Hematopoietic multipotent progenitor cell treated with erythropoietin and hydrocortisone succinate and interleukin-3 and kit ligand, for 15 days (in vitro differentiated cells): ENCODE measurements at regions not wholly inside any gene's neighbourhood (a gene's known extent, or its start where the extent isn't known, plus 50 kb on each side); places are given as distances from the start of the nearest gene placed in this dataset.

Experiments
- DNase-seq: peaks from one replicate; pipeline ENCODE4 v3.0.0-alpha.2; 2015; ENCODE audit warnings: low spot score

- no peak for DNase-seq
Measured at GRCh38 chr15:99440551-99441443, 125.0 kb upstream of the MEF2A start.

DNA sequence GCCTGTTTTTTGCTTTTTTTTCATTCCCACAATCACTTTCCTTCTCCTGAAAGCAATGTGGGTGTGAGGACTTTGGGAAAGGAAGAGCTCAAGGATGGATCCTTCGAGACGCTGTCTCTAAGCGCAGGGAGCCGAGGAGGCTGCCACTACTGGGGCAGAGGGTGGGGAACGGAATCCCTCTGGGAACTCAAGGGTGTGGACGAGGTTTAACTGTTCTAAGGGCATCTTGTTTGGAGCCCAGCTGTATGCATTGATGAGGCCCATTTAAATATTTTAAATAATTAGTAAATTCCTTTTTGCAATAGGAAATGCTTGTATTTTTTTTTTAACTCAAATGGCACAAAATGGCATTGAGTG is 124.4 kb upstream of the MEF2A start:
- DNase-seq, result no peak

GRCh38 chr15:99441871-99442251 is 123.9 kb upstream of the MEF2A start:
- no peak for DNase-seq

GRCh38 chr15:99442252-99442897 is 123.4 kb upstream of the MEF2A start:
- DNase-seq, result no peak

DNA sequence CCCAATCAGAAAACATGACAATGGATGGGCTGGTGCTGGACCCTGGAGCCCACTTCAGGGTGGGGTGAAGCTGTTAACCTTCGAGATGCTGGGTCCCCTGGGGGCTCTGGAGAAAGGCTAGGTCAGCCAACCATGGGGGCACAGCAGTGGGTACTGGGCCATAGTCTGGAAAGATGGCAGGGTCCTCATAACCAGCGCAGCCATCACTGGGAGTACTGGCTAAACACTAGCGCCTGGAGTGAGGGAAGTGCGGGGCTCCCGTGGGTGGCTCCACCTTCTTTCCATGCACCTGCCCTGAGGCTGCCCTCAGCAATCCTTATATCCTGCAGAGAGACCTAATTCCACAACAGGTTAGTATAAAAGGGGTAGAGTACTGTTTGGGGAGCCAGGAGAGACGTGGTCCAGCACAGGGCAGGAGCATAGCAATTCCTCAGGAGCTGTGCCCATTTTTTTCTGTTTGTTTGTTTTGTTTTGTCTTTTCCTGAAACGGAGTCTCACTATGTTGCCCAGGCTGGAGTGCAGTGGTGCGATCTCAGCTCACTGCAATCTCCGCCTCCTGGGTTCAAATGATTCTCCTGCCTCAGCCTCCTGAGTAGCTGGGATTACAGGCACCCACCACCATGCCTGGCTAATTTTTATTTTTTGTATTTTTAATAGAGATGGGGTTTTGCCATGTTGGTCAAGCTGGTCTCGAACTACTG is 122.6 kb upstream of the MEF2A start:
- no peak for DNase-seq

DNA sequence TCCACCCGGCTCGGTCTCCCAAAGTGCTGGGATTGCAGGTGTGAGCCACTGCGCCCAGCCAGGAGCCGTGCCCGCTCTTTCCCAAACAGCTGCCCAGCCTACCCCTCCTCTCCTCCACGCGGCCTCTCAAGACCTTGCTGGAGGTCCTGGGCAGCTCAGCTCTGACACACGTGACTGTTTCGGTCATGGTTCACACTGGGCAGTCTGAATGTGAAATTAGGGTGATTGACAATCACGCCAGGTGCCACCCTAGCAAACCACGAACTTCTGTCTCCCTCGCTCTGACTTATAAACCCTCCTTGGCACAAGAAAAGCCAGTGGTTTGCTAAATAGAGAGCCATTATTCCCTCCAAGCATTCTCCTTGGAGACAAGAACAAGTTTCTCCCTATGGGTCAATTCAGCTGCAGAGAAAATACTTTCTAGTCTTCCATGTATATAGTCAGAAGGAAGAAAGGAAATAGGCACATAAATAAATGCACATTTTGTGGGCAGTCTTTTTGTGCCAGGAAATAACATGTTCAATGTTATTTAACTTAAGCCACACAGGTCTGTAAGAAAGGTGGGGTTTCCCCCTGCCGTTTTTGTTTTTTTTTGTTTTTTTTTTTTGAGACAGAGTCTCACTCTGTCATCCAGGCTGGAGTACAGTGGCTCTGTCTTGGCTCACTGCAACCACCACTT is 121.9 kb upstream of the MEF2A start:
- no peak for DNase-seq

DNA sequence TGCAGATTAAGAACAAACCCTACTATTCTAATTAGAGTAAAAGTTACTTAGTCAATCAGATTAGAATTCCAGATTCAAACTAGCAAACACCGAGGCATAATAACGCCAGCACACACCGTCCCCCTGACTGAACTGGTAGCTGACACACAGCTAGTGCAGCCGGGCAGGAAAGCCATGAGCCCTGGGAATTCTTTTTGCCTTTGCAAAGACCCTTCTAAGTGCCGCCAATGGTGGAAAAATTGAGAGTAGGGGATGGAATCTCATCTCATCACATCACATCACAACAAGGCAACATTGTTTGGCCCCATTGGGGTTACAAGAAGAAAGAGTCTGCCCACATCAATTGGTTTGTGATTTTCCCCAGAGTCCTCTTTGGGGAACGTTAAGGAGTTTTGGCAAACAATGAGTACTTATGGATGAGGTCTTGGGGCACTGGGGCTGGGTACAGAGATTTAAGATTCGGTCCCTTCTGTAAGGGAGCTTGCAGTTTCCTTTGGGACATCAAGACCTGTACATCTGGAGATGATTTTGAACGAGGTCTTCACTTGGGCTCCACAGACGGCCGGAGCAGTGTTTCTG is 120.4 kb upstream of the MEF2A start:
- DNase-seq, result no peak

- DNase-seq, result no peak
Measured at GRCh38 chr15:99446565-99447496, 119.0 kb upstream of the MEF2A start.

GRCh38 chr15:99447497-99448371 is 118.0 kb upstream of the MEF2A start:
- no peak for DNase-seq

DNA sequence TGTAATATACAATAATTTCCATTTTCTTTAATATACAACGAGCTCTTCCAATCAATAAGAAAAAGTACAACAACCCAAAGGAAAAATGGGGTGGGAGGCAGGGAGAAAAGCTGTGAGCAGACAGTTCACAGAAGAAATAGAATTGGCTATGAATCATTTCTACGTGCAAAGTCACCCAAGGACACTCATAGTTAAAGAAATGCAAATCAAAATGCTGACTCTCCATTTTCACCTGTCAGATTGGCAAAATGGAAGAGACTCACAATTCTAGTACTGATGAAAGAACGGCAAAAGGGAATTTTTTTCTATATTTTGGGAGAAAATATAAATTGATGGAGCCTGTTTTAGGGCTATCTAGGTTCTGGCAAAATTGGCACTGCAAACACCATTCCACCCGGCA is 116.3 kb upstream of the MEF2A start:
- DNase-seq, result no peak

GRCh38 chr15:99450896-99451358 is 114.9 kb upstream of the MEF2A start:
- no peak for DNase-seq

DNA sequence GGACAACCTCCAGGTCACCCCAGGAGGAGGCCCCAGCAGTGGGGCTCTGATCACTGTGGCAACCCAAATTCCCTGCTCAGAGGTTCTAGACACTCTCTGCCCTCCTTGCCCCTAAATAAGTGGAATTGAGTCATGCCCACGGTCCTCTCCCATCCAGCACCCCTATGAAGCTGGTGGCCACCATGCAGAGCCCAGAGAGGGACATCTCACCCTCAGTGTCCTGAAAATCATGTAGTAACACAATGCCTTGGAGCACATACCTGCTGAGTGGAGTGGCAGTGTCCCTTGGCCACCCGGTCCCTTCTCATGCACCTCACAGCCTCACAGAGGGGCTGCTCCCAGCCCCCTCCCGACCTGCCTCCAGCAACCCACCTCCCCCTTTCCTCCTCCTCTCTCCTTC is 114.3 kb upstream of the MEF2A start:
- DNase-seq, result no peak

DNA sequence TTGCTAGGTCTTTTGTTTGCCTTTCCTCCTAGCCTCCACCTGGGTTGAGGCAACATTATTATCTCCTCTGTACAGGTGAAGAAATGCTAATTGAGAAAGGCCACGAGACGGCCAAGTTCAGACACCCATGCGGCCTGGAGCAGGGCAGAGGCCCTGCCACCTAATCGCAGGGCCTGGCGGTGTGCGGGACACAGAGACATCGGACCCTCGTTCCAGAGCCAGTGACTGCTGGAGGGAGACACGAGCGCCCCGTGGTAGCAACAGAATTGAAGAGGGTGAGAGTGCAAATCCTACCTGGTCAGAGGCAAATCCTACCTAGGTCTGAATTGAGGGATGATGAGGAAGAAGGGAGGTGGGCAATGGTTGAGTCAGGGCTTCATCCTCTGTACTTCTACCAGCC is 113.8 kb upstream of the MEF2A start:
- no peak for DNase-seq

DNA sequence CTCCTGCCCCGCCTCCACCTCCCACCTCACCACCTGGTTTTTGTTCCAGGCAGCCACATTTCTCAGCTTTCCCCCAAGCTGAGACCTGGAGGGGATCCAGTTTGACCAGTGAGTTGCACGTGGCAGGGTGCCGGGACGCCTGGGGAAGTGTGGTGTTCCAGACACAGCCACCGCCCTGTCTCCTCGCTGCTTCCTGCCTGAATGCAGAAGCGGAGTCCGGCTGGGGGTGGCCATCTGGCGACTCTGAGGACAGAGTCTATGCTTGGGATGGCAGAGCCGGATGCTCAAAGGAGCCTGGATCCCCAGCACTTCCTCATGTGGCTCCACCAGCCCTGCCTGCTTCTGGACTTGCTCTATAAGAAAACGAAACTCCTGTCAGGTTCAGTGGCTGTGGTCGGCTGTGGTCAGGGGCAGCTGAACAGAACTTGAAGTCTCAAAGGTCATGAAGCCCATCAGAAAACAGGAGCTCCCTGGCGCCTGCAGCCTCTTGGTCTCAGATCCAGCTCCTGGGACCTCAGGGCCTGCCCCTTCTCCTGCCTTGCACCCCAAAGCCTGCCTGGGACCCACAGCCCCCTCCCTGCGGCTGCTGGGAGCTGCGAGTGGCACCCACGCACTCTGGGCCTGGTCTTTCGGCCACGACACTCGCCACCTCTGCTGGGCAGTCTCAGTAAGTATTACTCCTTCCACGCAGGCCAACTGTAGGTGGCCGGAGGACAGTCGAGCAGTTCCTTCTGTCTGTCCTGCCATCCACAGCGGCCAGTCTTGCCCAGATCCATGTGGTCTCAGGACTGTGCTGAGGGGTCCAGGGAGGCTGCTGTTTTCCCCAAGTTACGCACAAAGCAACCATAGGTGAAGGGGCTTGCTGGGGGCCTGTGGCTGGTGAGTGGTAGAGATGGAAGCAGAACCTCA is 112.8 kb upstream of the MEF2A start:
- DNase-seq, result no peak

GRCh38 chr15:99453637-99454030 is 112.2 kb upstream of the MEF2A start:
- DNase-seq, result no peak

DNA sequence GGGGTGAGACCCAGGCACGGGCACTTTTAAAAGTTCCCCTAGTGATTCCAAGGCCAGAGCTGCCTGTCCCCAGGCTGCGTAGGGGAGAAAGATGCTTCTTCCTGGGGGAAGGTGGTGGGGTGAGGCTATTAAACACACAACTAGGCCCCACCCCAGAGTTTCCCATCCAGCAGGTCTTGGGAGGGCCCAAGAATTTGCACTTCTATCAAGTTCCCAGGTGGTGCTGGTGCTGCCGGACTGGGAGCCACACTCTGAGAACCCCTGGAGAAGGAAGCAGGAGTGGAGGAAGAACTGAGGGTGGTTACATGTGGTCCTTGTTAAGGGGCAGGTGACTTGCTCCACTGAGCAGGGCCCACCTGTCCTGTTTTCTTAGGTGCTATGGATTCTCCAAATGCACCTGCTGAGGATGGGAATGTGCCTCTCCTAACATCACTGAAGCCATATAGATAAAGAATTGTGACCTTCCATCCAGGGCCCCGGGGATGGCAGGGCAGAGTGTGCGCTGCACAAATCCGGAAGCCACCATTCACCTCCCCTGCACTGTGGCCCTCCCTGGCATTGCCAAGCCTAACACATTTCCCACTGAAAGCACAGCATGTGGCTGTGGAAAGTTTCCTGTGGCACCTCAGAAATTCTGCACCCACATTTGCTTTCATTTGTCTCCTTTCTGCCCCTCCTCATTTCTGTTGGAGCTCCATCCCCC is 111.5 kb upstream of the MEF2A start:
- DNase-seq, result no peak

DNA sequence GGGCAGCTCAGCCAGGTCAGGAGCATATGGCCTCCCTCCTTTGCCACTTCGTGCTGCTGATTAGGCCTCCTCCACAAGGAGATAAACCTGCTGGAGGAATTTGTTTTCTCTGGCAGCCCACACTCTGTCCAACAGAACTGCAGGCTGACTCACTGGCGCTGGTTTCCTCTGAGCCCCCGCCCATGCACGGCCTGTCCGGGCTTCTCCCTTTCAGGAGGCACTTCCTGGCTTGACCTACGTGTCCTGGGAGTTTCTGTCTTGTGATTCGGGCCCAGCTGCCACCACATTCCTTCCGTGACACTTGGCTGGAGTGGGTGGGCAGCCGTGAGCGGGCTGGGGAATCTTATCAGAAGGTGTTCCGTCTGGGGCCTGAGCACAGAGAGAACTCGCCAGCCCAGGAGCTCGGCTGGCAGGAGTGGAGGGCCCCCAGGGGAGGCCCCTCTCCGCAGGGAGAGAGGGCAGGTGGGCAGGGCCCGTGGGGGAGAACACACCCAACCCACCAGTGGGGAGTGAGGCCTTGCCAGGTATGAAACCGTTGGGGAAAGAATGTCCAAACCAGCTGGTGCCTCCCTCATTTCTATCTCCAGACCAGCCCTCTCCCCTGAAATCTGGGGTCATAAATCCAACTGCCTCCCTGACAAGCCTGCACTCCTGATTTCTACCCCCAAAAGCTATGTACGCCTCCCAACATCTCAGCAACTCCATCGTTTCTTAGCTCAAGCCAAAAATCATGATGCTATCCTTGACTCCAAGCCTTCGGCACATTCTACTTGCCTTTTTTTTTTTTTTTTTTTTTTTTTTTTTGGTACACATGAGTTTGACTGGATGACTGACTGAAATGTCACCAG is 110.6 kb upstream of the MEF2A start:
- no peak for DNase-seq
